GM12878 (cell line): ENCODE measurements at regions not wholly inside any gene's neighbourhood (a gene's known extent, or its start where the extent isn't known, plus 50 kb on each side); places are given as distances from the start of the nearest gene placed in this dataset.

Experiments
- CBX5 ChIP-seq: sonication (generic); IDR thresholded peaks from 2 replicates; pipeline ENCODE4 v1.6.1; 2016; ENCODE audit warnings: low read depth, moderate library complexity, mild to moderate bottlenecking, inconsistent platforms
- CREB1 ChIP-seq: IDR thresholded peaks from 2 replicates; pipeline ENCODE4 v1.6.1; 2012; ENCODE audit warnings: low read depth, mild to moderate bottlenecking, inconsistent platforms
- EGR1 ChIP-seq, 2 experiments: IDR thresholded peaks; 1 replicate in 1 of 2; 2 replicates in 1 of 2; pipeline ENCODE4 v1.6.1; 2011 to 2012; ENCODE audit warnings: low read depth in 2 of 2, low read length in 2 of 2, borderline replicate concordance in 1 of 2, mild to moderate bottlenecking in 1 of 2, moderate library complexity in 1 of 2
- HDAC2 ChIP-seq: fragments of 200-600 bp; sonication (generic); IDR thresholded peaks from 2 replicates; pipeline ENCODE4 v1.6.1; 2017
- JUNB ChIP-seq: IDR thresholded peaks from 2 replicates; pipeline ENCODE4 v1.6.1; 2016; ENCODE audit warnings: antibody characterized with exemption, mild to moderate bottlenecking
- MEF2A ChIP-seq: IDR thresholded peaks from 2 replicates; pipeline ENCODE4 v1.6.1; 2011; ENCODE audit warnings: low read depth, mild to moderate bottlenecking, low read length, moderate library complexity; ENCODE audit not compliant: insufficient read depth
- MXI1 ChIP-seq: fragments of 150-350 bp; IDR thresholded peaks from 2 replicates; pipeline ENCODE4 v1.6.1; 2011; ENCODE audit warnings: low read depth, mild to moderate bottlenecking, inconsistent platforms, low read length, improper control_type of control experiment
- RFX5 ChIP-seq: IDR thresholded peaks from 2 replicates; pipeline ENCODE4 v1.6.1; 2011; ENCODE audit warnings: low read depth, low read length, improper control_type of control experiment
- RUNX3 ChIP-seq: IDR thresholded peaks from 2 replicates; pipeline ENCODE4 v1.6.1; 2012; ENCODE audit warnings: low read length, inconsistent platforms
- SIN3A ChIP-seq: IDR thresholded peaks from 2 replicates; pipeline ENCODE4 v1.6.1; 2012; ENCODE audit warnings: low read depth, low read length, improper control_type of control experiment
- SUPT20H ChIP-seq: IDR thresholded peaks from 2 replicates; pipeline ENCODE4 v1.6.1; 2011; ENCODE audit warnings: low read depth, mild to moderate bottlenecking, low read length, moderate library complexity, borderline replicate concordance; ENCODE audit not compliant: control insufficient read depth
- TCF12 ChIP-seq: IDR thresholded peaks from 2 replicates; pipeline ENCODE4 v1.6.1; 2011; ENCODE audit warnings: low read depth, mild to moderate bottlenecking, low read length
- TF ChIP-seq, protein P1 (sequence below), 3 experiments: IDR thresholded peaks in 2 of 3; conservative IDR thresholded peaks in 1 of 3; 2 replicates each; pipeline ENCODE4 v1.5.1; 2011; ENCODE audit warnings: low read depth in 3 of 3, low read length in 3 of 3, mild to moderate bottlenecking in 3 of 3, control low read depth in 2 of 3, moderate library complexity in 2 of 3, inconsistent platforms in 1 of 3, mixed read lengths in 1 of 3; ENCODE audit not compliant: control insufficient read depth in 2 of 3, insufficient read depth in 1 of 3; ENCODE audit errors: extremely low read depth in 1 of 3
- TF ChIP-seq, protein P2 (sequence below): fragments of 450-650 bp; IDR thresholded peaks from 2 replicates; pipeline ENCODE4 v1.6.1; 2016; ENCODE audit warnings: mild to moderate bottlenecking
- TF ChIP-seq, protein P3 (sequence below): fragments of 450-650 bp; formaldehyde crosslinking; IDR thresholded peaks from 2 replicates; pipeline ENCODE4 v1.5.0; 2022; ENCODE audit warnings: mild to moderate bottlenecking, missing genetic modification characterization
- TF ChIP-seq, protein P4 (sequence below): fragments of 450-650 bp; IDR thresholded peaks from 2 replicates; pipeline ENCODE4 v1.6.1; 2014; ENCODE audit warnings: mild to moderate bottlenecking
- TF ChIP-seq, protein P5 (sequence below): fragments of 450-650 bp; formaldehyde crosslinking; IDR thresholded peaks from 2 replicates; pipeline ENCODE4 v1.4.0; 2020; ENCODE audit warnings: mild to moderate bottlenecking, moderate library complexity
- TF ChIP-seq, protein P6 (sequence below): IDR thresholded peaks from 2 replicates; pipeline ENCODE4 v1.6.1; 2012; ENCODE audit warnings: low read depth, low read length, improper control_type of control experiment

DNA sequence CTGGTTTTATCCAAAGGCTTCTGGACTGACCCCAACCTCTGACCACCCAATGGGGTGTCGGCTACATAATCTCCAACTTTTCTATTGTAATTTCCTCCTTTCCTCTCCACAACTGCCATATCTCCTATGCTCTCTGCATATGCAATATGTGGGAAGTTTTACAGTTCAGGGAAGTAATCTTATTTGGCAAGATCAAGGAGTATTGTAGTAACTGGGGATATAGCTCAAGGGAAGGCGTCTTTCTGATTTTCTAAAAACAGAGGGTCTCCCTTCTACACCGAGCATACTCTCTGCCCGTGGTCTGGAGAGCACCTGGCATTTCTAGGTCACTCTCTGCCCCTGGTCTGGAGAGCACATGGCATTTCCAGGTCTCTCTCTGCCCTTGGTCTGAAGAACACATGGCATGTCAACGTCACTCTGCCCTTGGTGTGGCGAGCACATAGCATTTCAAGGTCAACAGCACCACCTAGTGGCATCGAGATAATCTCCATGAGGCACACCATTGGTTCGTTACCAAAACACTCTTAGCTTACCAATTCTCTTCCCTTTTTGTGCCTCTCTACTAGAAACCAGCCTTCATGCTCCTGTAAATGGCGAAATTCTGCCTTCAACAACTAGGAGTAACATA lies 616.4 kb upstream of the NUDT12 start (continued):
- TF ChIP-seq, protein P1, sequence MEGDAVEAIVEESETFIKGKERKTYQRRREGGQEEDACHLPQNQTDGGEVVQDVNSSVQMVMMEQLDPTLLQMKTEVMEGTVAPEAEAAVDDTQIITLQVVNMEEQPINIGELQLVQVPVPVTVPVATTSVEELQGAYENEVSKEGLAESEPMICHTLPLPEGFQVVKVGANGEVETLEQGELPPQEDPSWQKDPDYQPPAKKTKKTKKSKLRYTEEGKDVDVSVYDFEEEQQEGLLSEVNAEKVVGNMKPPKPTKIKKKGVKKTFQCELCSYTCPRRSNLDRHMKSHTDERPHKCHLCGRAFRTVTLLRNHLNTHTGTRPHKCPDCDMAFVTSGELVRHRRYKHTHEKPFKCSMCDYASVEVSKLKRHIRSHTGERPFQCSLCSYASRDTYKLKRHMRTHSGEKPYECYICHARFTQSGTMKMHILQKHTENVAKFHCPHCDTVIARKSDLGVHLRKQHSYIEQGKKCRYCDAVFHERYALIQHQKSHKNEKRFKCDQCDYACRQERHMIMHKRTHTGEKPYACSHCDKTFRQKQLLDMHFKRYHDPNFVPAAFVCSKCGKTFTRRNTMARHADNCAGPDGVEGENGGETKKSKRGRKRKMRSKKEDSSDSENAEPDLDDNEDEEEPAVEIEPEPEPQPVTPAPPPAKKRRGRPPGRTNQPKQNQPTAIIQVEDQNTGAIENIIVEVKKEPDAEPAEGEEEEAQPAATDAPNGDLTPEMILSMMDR (IDR thresholded peaks at IDR 0.05 in 2 of 3, conservative IDR thresholded peaks at IDR 0.05 in 1 of 3; ENCODE audit: control insufficient read depth in 2 of 3, extremely low read depth in 1 of 3, insufficient read depth in 1 of 3, low read depth in 3 of 3, low read length in 3 of 3), result peak; percentile 39 to 60 (median 51); a peak in 4 of 6 replicates
- TF ChIP-seq, protein P2, sequence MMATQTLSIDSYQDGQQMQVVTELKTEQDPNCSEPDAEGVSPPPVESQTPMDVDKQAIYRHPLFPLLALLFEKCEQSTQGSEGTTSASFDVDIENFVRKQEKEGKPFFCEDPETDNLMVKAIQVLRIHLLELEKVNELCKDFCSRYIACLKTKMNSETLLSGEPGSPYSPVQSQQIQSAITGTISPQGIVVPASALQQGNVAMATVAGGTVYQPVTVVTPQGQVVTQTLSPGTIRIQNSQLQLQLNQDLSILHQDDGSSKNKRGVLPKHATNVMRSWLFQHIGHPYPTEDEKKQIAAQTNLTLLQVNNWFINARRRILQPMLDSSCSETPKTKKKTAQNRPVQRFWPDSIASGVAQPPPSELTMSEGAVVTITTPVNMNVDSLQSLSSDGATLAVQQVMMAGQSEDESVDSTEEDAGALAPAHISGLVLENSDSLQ, result peak; percentile 44; the same call in 1 of the 2 replicates
- TF ChIP-seq, protein P3, sequence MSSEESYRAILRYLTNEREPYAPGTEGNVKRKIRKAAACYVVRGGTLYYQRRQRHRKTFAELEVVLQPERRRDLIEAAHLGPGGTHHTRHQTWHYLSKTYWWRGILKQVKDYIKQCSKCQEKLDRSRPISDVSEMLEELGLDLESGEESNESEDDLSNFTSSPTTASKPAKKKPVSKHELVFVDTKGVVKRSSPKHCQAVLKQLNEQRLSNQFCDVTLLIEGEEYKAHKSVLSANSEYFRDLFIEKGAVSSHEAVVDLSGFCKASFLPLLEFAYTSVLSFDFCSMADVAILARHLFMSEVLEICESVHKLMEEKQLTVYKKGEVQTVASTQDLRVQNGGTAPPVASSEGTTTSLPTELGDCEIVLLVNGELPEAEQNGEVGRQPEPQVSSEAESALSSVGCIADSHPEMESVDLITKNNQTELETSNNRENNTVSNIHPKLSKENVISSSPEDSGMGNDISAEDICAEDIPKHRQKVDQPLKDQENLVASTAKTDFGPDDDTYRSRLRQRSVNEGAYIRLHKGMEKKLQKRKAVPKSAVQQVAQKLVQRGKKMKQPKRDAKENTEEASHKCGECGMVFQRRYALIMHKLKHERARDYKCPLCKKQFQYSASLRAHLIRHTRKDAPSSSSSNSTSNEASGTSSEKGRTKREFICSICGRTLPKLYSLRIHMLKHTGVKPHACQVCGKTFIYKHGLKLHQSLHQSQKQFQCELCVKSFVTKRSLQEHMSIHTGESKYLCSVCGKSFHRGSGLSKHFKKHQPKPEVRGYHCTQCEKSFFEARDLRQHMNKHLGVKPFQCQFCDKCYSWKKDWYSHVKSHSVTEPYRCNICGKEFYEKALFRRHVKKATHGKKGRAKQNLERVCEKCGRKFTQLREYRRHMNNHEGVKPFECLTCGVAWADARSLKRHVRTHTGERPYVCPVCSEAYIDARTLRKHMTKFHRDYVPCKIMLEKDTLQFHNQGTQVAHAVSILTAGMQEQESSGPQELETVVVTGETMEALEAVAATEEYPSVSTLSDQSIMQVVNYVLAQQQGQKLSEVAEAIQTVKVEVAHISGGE, result no peak
- no peak for TF ChIP-seq SIN3A
- TF ChIP-seq, protein P4, sequence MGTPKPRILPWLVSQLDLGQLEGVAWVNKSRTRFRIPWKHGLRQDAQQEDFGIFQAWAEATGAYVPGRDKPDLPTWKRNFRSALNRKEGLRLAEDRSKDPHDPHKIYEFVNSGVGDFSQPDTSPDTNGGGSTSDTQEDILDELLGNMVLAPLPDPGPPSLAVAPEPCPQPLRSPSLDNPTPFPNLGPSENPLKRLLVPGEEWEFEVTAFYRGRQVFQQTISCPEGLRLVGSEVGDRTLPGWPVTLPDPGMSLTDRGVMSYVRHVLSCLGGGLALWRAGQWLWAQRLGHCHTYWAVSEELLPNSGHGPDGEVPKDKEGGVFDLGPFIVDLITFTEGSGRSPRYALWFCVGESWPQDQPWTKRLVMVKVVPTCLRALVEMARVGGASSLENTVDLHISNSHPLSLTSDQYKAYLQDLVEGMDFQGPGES, result no peak
- TF ChIP-seq, protein P5, sequence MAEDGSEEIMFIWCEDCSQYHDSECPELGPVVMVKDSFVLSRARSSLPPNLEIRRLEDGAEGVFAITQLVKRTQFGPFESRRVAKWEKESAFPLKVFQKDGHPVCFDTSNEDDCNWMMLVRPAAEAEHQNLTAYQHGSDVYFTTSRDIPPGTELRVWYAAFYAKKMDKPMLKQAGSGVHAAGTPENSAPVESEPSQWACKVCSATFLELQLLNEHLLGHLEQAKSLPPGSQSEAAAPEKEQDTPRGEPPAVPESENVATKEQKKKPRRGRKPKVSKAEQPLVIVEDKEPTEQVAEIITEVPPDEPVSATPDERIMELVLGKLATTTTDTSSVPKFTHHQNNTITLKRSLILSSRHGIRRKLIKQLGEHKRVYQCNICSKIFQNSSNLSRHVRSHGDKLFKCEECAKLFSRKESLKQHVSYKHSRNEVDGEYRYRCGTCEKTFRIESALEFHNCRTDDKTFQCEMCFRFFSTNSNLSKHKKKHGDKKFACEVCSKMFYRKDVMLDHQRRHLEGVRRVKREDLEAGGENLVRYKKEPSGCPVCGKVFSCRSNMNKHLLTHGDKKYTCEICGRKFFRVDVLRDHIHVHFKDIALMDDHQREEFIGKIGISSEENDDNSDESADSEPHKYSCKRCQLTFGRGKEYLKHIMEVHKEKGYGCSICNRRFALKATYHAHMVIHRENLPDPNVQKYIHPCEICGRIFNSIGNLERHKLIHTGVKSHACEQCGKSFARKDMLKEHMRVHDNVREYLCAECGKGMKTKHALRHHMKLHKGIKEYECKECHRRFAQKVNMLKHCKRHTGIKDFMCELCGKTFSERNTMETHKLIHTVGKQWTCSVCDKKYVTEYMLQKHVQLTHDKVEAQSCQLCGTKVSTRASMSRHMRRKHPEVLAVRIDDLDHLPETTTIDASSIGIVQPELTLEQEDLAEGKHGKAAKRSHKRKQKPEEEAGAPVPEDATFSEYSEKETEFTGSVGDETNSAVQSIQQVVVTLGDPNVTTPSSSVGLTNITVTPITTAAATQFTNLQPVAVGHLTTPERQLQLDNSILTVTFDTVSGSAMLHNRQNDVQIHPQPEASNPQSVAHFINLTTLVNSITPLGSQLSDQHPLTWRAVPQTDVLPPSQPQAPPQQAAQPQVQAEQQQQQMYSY, result no peak
- TF ChIP-seq TCF12, result no peak
- TF ChIP-seq, protein P6, sequence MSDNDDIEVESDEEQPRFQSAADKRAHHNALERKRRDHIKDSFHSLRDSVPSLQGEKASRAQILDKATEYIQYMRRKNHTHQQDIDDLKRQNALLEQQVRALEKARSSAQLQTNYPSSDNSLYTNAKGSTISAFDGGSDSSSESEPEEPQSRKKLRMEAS, result no peak
- no peak for TF ChIP-seq RFX5
- TF ChIP-seq MXI1, result no peak
- TF ChIP-seq MEF2A, result no peak
- TF ChIP-seq CREB1, result no peak
- TF ChIP-seq HDAC2, result no peak
- no peak for TF ChIP-seq CBX5
- TF ChIP-seq EGR1 (IDR thresholded peaks at IDR 0.05; ENCODE audit: borderline replicate concordance in 1 of 2, low read depth in 2 of 2, low read length in 2 of 2), result no peak
- TF ChIP-seq RUNX3, result no peak
- no peak for TF ChIP-seq JUNB
- no peak for TF ChIP-seq SUPT20H
